Endothelial cell of umbilical vein (primary cell): ENCODE measurements at regions not wholly inside any gene's neighbourhood (a gene's known extent, or its start where the extent isn't known, plus 50 kb on each side); places are given as distances from the start of the nearest gene placed in this dataset.
"Not testable (repeated sequence)": the region's sequence is repeated elsewhere in the genome, so short reads cannot be mapped to it uniquely, and the experiment has no call there.

Experiments
- BruUV-seq: library from RNA; stranded (reverse); fragments of 400-500 nt; replicated peaks from 2 replicates; lab custom pipeline; 2021; lab: Mats Ljungman, UMichigan
- CTCF ChIA-PET: fragments of 300-600, 350-600 bp; sonication (Branson Sonifier 250); formaldehyde crosslinking; loops from one replicate; lab custom pipeline; 2021; ENCODE audit warnings: antibody characterized with exemption, inconsistent platforms; lab: Charles Lee
- POLR2A ChIA-PET: fragments of 300-600, 350-600 bp; sonication (Branson Sonifier 250); formaldehyde crosslinking; loops from one replicate; lab custom pipeline; 2021; ENCODE audit warnings: antibody characterized with exemption, inconsistent platforms; lab: Charles Lee
- DNase-seq: peaks from one replicate; pipeline ENCODE4 v3.0.0-alpha.2; 2011; ENCODE audit warnings: low read depth, low spot score
- FAIRE-seq: peaks from 2 replicates; lab custom pipeline; 2011; peaks lifted over from hg19 to GRCh38; lab: Jason Lieb, UNC
- H2AFZ ChIP-seq: 2 replicates; pipeline ENCODE4 v1.6.0; 2012; ENCODE audit warnings: low read depth, low read length, control low read depth, inconsistent platforms
- H3K27ac ChIP-seq: 2 replicates; pipeline ENCODE4 v1.5.1; 2011; ENCODE audit warnings: low read depth, mild to moderate bottlenecking, control low read depth, low read length, moderate library complexity; ENCODE audit not compliant: insufficient read depth
- H3K27me3 ChIP-seq, 2 experiments: 2 replicates each; pipeline versions ENCODE4 v1.6.0 to v1.6.1; 2011; ENCODE audit warnings: low read length in 2 of 2, mixed read lengths in 1 of 2; ENCODE audit not compliant: control insufficient read depth in 2 of 2, insufficient read depth in 2 of 2
- H3K36me3 ChIP-seq, 2 experiments: 2 replicates in 1 of 2; 3 replicates in 1 of 2; pipeline ENCODE4 v1.5.1; 2011; ENCODE audit warnings: low read length in 2 of 2, mild to moderate bottlenecking in 1 of 2, moderate library complexity in 1 of 2; ENCODE audit not compliant: control insufficient read depth in 2 of 2, insufficient read depth in 2 of 2; ENCODE audit errors: extremely low read depth in 1 of 2
- H3K4me1 ChIP-seq: 3 replicates; pipeline ENCODE4 v1.5.1; 2011; ENCODE audit warnings: mild to moderate bottlenecking, low read length; ENCODE audit not compliant: control insufficient read depth, insufficient read depth; ENCODE audit errors: extremely low read depth
- H3K4me2 ChIP-seq: 2 replicates; pipeline ENCODE4 v1.6.1; 2011; ENCODE audit warnings: low read length, control low read depth, mixed read lengths; ENCODE audit not compliant: insufficient read depth
- H3K4me3 ChIP-seq, 3 experiments: fragments of 200-600 bp in 1 of 3; sonication (generic), shearing (Covaris generic) in 1 of 3; replicated peaks in 1 of 3; 2 replicates each; pipeline ENCODE4 v1.5.1; 2011 to 2016; ENCODE audit warnings: control low read depth in 3 of 3, low read length in 3 of 3, mild to moderate bottlenecking in 2 of 3, inconsistent platforms in 1 of 3, low read depth in 1 of 3, moderate library complexity in 1 of 3; ENCODE audit not compliant: insufficient read depth in 1 of 3
- H3K79me2 ChIP-seq: 2 replicates; pipeline ENCODE4 v1.6.0; 2012; ENCODE audit warnings: low read length, inconsistent platforms; ENCODE audit not compliant: control insufficient read depth, insufficient read depth
- H3K9ac ChIP-seq: replicated peaks from 2 replicates; pipeline ENCODE3; 2011; ENCODE audit warnings: low read length, control low read depth; ENCODE audit not compliant: insufficient read depth; ENCODE audit errors: extremely low read depth
- H3K9me1 ChIP-seq: replicated peaks from 3 replicates; pipeline ENCODE4 v1.6.0; 2011; ENCODE audit warnings: mild to moderate bottlenecking, low read length; ENCODE audit not compliant: control insufficient read depth, insufficient read depth; ENCODE audit errors: extremely low read depth
- H3K9me3 ChIP-seq: replicated peaks from 2 replicates; pipeline ENCODE4 v1.5.1; 2012; ENCODE audit warnings: low read length, inconsistent platforms; ENCODE audit not compliant: control insufficient read depth, insufficient read depth
- H4K20me1 ChIP-seq: replicated peaks from 2 replicates; pipeline ENCODE3; 2011; ENCODE audit warnings: mild to moderate bottlenecking, low read length; ENCODE audit not compliant: control insufficient read depth, insufficient read depth; ENCODE audit errors: extremely low read depth
- EZH2 ChIP-seq: IDR thresholded peaks from 2 replicates; pipeline ENCODE4 v1.6.1; 2012; ENCODE audit warnings: borderline replicate concordance, low read depth, mild to moderate bottlenecking, moderate library complexity, low read length, inconsistent platforms; ENCODE audit not compliant: severe bottlenecking
- JUN ChIP-seq: IDR thresholded peaks from 2 replicates; pipeline ENCODE4 v1.6.1; 2011; ENCODE audit warnings: borderline replicate concordance, low read depth; ENCODE audit not compliant: insufficient read length, insufficient read depth
- POLR2A ChIP-seq: IDR thresholded peaks from 2 replicates; pipeline ENCODE4 v1.6.1; 2012; ENCODE audit warnings: low read depth, mild to moderate bottlenecking, control low read depth, low read length
- dilution Hi-C: fragments of 300-500 bp; cut with MboI; formaldehyde crosslinking; loops from one replicate; pipeline ENCODE4 v1.15.0; 2019; ENCODE audit warnings: low sequenced_read_pairs; ENCODE audit not compliant: extremely low pct_ligation_motif_present
- intact Hi-C: fragments of 100-400 bp; cut with micrococcal nuclease; formaldehyde crosslinking; loops from one replicate; pipeline ENCODE4 v1.10.0; 2022

- Histone ChIP-seq H3K4me2 (no peak overlapping the region), H3K27me3 (no peaks in the 10 kb centered on the region), H3K79me2 (no peaks in the 10 kb centered on the region), H3K27ac (no peak overlapping the region), H3K36me3 (no peaks in the 10 kb centered on the region), H3K9me1 (no peaks in the 10 kb centered on the region), H3K4me1 (no peaks in the 10 kb centered on the region), H3K9me3 (no peaks in the 10 kb centered on the region), H4K20me1 (no peaks in the 10 kb centered on the region), H3K4me3 (no peak overlapping the region), H3K9ac (no peak overlapping the region), H2AFZ (no peak overlapping the region)
- no peak for FAIRE-seq
- no TSS peak for BruUV-seq
- no peak for TF ChIP-seq POLR2A
- no peak for TF ChIP-seq EZH2
- no peak for DNase-seq
- dilution Hi-C loops (no loop called here), intact Hi-C loops (no loop called here)
- CTCF ChIA-PET: no interaction called here
- POLR2A ChIA-PET: no interaction called here
Measured at GRCh38 chr4:12016729-12017128, 588.0 kb upstream of the HS3ST1 start.

DNA sequence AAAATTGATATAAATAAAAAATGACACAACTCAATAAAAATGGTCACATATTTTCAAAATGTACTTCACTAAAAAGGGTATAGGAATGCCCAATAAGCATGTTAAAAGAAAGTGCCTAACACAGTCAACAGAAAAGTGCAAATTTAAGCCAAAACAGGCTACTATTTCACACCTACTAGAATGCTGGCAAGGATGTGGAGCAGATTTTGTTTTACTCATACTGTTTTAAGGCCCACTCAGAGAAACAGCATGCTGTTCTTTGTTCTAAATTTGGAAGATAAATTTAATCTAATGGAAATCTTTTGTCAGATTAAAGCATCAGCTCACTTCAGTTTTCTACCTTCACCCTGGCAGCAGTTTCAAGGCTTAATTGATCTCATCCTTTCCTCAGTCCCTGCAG is 576.8 kb upstream of the HS3ST1 start:
- Histone ChIP-seq H3K27me3 (no peaks in the 10 kb centered on the region), H3K4me2 (no peak overlapping the region), H3K9me3 (no peaks in the 10 kb centered on the region), H3K4me3 (no peak overlapping the region), H3K9me1 (no peaks in the 10 kb centered on the region), H3K4me1 (no peaks in the 10 kb centered on the region), H4K20me1 (no peaks in the 10 kb centered on the region), H3K36me3 (no peaks in the 10 kb centered on the region), H2AFZ (no peak overlapping the region), H3K27ac (no peak overlapping the region), H3K79me2 (no peaks in the 10 kb centered on the region), H3K9ac (no peak overlapping the region)
- intact Hi-C loops: no loop called here
- POLR2A ChIA-PET: no interaction called here
- BruUV-seq: no TSS peak
- FAIRE-seq (no peak), DNase-seq (no peak)
- TF ChIP-seq JUN: no peak
- CTCF ChIA-PET: no interaction called here
- dilution Hi-C loops: no loop called here

- H3K4me2 ChIP-seq, DNase-seq, H3K27ac ChIP-seq, H3K36me3 ChIP-seq, H3K9ac ChIP-seq, BruUV-seq, H3K9me1 ChIP-seq, H3K27me3 ChIP-seq, intact Hi-C loops, H3K79me2 ChIP-seq, dilution Hi-C loops, H3K4me1 ChIP-seq, CTCF ChIA-PET, FAIRE-seq, H3K9me3 ChIP-seq, POLR2A ChIA-PET, H2AFZ ChIP-seq, H4K20me1 ChIP-seq, H3K4me3 ChIP-seq: not testable (repeated sequence)
Measured at GRCh38 chr4:11996581-11996980, 567.9 kb upstream of the HS3ST1 start.
